HEK293 (cell line): ENCODE measurements at regions not wholly inside any gene's neighbourhood (a gene's known extent, or its start where the extent isn't known, plus 50 kb on each side); places are given as distances from the start of the nearest gene placed in this dataset.

ENCODE experiments used
- CTCF ChIP-seq: fragments of 450-650 bp; formaldehyde crosslinking; IDR thresholded peaks from 2 replicates; pipeline ENCODE4 v1.5.1; 2016; ENCODE audit warnings: missing biosample characterization, missing genetic modification characterization
- YY1 ChIP-seq: fragments of 450-650 bp; formaldehyde crosslinking; IDR thresholded peaks from 2 replicates; pipeline ENCODE4 v1.5.1; 2018; ENCODE audit warnings: missing biosample characterization, missing genetic modification characterization
- ZNF274 ChIP-seq, 2 experiments: fragments of 200-500 bp in 1 of 2; fragments of 450-650 bp in 1 of 2; sonication (Bioruptor generic) in 1 of 2; formaldehyde crosslinking in 1 of 2; IDR thresholded peaks; 2 replicates each; pipeline versions ENCODE4 v1.5.1 to v1.6.1; 2014 to 2016; ENCODE audit warnings: borderline replicate concordance in 1 of 2, inconsistent platforms in 1 of 2, low read length in 1 of 2, missing biosample characterization in 1 of 2, missing genetic modification characterization in 1 of 2
- ZNF404 ChIP-seq: fragments of 450-650 bp; formaldehyde crosslinking; IDR thresholded peaks from 2 replicates; pipeline ENCODE4 v1.5.1; 2017; ENCODE audit warnings: missing biosample characterization, missing genetic modification characterization
- ZNF530 ChIP-seq: fragments of 450-650 bp; formaldehyde crosslinking; IDR thresholded peaks from 2 replicates; pipeline ENCODE4 v1.5.1; 2016; ENCODE audit warnings: low read depth, missing biosample characterization, missing genetic modification characterization
- ZNF596 ChIP-seq: fragments of 450-650 bp; IDR thresholded peaks from 2 replicates; pipeline ENCODE4 v1.5.0; 2018; ENCODE audit warnings: missing biosample characterization, mild to moderate bottlenecking, missing genetic modification characterization, moderate library complexity
- ZNF610 ChIP-seq: fragments of 450-650 bp; formaldehyde crosslinking; IDR thresholded peaks from 2 replicates; pipeline ENCODE4 v1.5.1; 2016; ENCODE audit warnings: missing biosample characterization, missing genetic modification characterization, borderline replicate concordance
- ZNF624 ChIP-seq: fragments of 450-650 bp; formaldehyde crosslinking; IDR thresholded peaks from 2 replicates; pipeline ENCODE4 v1.5.1; 2017; ENCODE audit warnings: missing biosample characterization, missing genetic modification characterization
- ZNF777 ChIP-seq: fragments of 450-650 bp; formaldehyde crosslinking; IDR thresholded peaks from 2 replicates; pipeline ENCODE4 v1.5.1; 2017; ENCODE audit warnings: missing biosample characterization, missing genetic modification characterization, borderline replicate concordance

- TF ChIP-seq CTCF (tag by site-specific recombination) = no peak
- no peak for TF ChIP-seq ZNF404 (tag by site-specific recombination)
- no peak for TF ChIP-seq ZNF777 (tag by site-specific recombination)
- no peak for TF ChIP-seq ZNF596 (tag by site-specific recombination)
- TF ChIP-seq YY1 (tag by site-specific recombination) = no peak
- no peak for TF ChIP-seq ZNF624 (tag by site-specific recombination)
- no peak for TF ChIP-seq ZNF274 (IDR thresholded peaks at IDR 0.05; ENCODE audit: low read length)
- TF ChIP-seq ZNF274 (tag by site-specific recombination; IDR thresholded peaks at IDR 0.05; ENCODE audit: borderline replicate concordance) = no peak
- TF ChIP-seq ZNF610 = no peak
- TF ChIP-seq ZNF530 (tag by site-specific recombination) = no peak
Observed at GRCh38 chr1:218525451-218526197, 180.5 kb downstream of the TGFB2 start.
